H9 (cell line): ENCODE measurements at regions not wholly inside any gene's neighbourhood (a gene's known extent, or its start where the extent isn't known, plus 50 kb on each side); places are given as distances from the start of the nearest gene placed in this dataset.

Experiments used
- DNase-seq: peaks from one replicate; pipeline ENCODE4 v3.0.0-alpha.2; 2017
- H2AFZ ChIP-seq: one replicate; pipeline ENCODE4 v1.6.1; 2013; ENCODE audit warnings: mild to moderate bottlenecking, low read length, control low read depth, moderate library complexity
- H2AK5ac ChIP-seq: 2 replicates; pipeline ENCODE4 v1.6.1; 2013; ENCODE audit warnings: low read length, control low read depth, mixed read lengths; ENCODE audit not compliant: insufficient read length
- H2BK120ac ChIP-seq: one replicate; pipeline ENCODE4 v1.6.1; 2013; ENCODE audit warnings: low read depth, mild to moderate bottlenecking, low read length, control low read depth, inconsistent platforms; ENCODE audit not compliant: poor library complexity, severe bottlenecking
- H2BK12ac ChIP-seq: 2 replicates; pipeline ENCODE4 v1.6.1; 2013; ENCODE audit warnings: low read length, control low read depth, mixed read lengths, low read depth; ENCODE audit not compliant: insufficient read length
- H2BK15ac ChIP-seq: 2 replicates; pipeline ENCODE4 v1.6.1; 2013; ENCODE audit warnings: low read depth, low read length, control low read depth
- H2BK20ac ChIP-seq: one replicate; pipeline ENCODE4 v1.6.1; 2013; ENCODE audit warnings: low read depth, mild to moderate bottlenecking, low read length, control low read depth, inconsistent platforms; ENCODE audit not compliant: poor library complexity, severe bottlenecking
- H2BK5ac ChIP-seq: 2 replicates; pipeline ENCODE4 v1.6.1; 2013; ENCODE audit warnings: low read length, control low read depth, mixed read lengths; ENCODE audit not compliant: insufficient read length
- H3K14ac ChIP-seq: 2 replicates; pipeline ENCODE4 v1.6.1; 2013; ENCODE audit warnings: low read length, control low read depth; ENCODE audit not compliant: insufficient read depth
- H3K18ac ChIP-seq: 2 replicates; pipeline ENCODE4 v1.6.1; 2013; ENCODE audit warnings: low read depth, mild to moderate bottlenecking, mixed read lengths, low read length, control low read depth; ENCODE audit not compliant: insufficient read length
- H3K23ac ChIP-seq: 2 replicates; pipeline ENCODE4 v1.6.1; 2013; ENCODE audit warnings: low read length, control low read depth, mixed read lengths, low read depth; ENCODE audit not compliant: insufficient read length
- H3K23me2 ChIP-seq: 2 replicates; pipeline ENCODE4 v1.6.1; 2013; ENCODE audit warnings: low read depth, mild to moderate bottlenecking, mixed read lengths, low read length, control low read depth; ENCODE audit not compliant: insufficient read length, poor library complexity, severe bottlenecking
- H3K27ac ChIP-seq: 2 replicates; pipeline ENCODE4 v1.5.1; 2013; ENCODE audit warnings: low read length, control low read depth, mixed read lengths, low read depth; ENCODE audit not compliant: insufficient read length
- H3K27me3 ChIP-seq: 2 replicates; pipeline ENCODE4 v1.6.1; 2013; ENCODE audit warnings: low read length, control low read depth, inconsistent platforms; ENCODE audit not compliant: insufficient read depth
- H3K4ac ChIP-seq: 2 replicates; pipeline ENCODE4 v1.6.1; 2013; ENCODE audit warnings: low read depth, mild to moderate bottlenecking, control low read depth, inconsistent platforms, low read length, moderate library complexity
- H3K4me1 ChIP-seq: 2 replicates; pipeline ENCODE4 v1.6.1; 2013; ENCODE audit warnings: low read length, control low read depth, inconsistent platforms; ENCODE audit not compliant: insufficient read depth
- H3K4me2 ChIP-seq: 2 replicates; pipeline ENCODE4 v1.6.1; 2013; ENCODE audit warnings: low read length, control low read depth, mixed read lengths; ENCODE audit not compliant: insufficient read length, insufficient read depth
- H3K56ac ChIP-seq: 2 replicates; pipeline ENCODE4 v1.6.1; 2013; ENCODE audit warnings: low read depth, mild to moderate bottlenecking, mixed read lengths, low read length, control low read depth; ENCODE audit not compliant: insufficient read length
- H3K79me1 ChIP-seq: 2 replicates; pipeline ENCODE4 v1.6.1; 2013; ENCODE audit warnings: low read depth, mild to moderate bottlenecking, moderate library complexity, low read length, control low read depth, inconsistent platforms; ENCODE audit not compliant: insufficient read depth, poor library complexity, severe bottlenecking
- H3K79me2 ChIP-seq: 2 replicates; pipeline ENCODE4 v1.6.1; 2013; ENCODE audit warnings: low read length, control low read depth, inconsistent platforms; ENCODE audit not compliant: insufficient read depth
- H3K9ac ChIP-seq: 2 replicates; pipeline ENCODE4 v1.6.1; 2013; ENCODE audit warnings: low read length, control low read depth, mixed read lengths; ENCODE audit not compliant: insufficient read length; ENCODE audit errors: extremely low read depth
- H3K9me3 ChIP-seq: one replicate; pipeline ENCODE4 v1.6.1; 2013; ENCODE audit warnings: low read depth, low read length, inconsistent platforms; ENCODE audit not compliant: control insufficient read depth
- H3T11ph ChIP-seq: one replicate; pipeline ENCODE4 v1.6.1; 2013; ENCODE audit warnings: mild to moderate bottlenecking, low read length, control low read depth, inconsistent platforms
- H4K20me1 ChIP-seq: one replicate; pipeline ENCODE4 v1.6.1; 2013; ENCODE audit not compliant: control insufficient read depth, insufficient read length, insufficient read depth
- H4K5ac ChIP-seq: 2 replicates; pipeline ENCODE4 v1.6.1; 2013; ENCODE audit warnings: low read depth, mild to moderate bottlenecking, mixed read lengths, low read length, control low read depth; ENCODE audit not compliant: insufficient read length
- H4K8ac ChIP-seq: replicated peaks from 2 replicates; pipeline ENCODE4 v1.6.1; 2013; ENCODE audit warnings: low read length, control low read depth, mixed read lengths, low read depth; ENCODE audit not compliant: insufficient read length
- H4K91ac ChIP-seq: 2 replicates; pipeline ENCODE4 v1.6.1; 2013; ENCODE audit warnings: low read depth, mild to moderate bottlenecking, moderate library complexity, mixed read lengths, low read length, control low read depth; ENCODE audit not compliant: insufficient read length
- H3K27ac Mint-ChIP-seq, 3 experiments: 2 replicates in 2 of 3; 3 replicates in 1 of 3; pipeline ENCODE4 v1.8.0; 2020 to 2021; ENCODE audit warnings: mixed read lengths in 3 of 3, mild to moderate bottlenecking in 1 of 3, moderate library complexity in 1 of 3
- H3K27me3 Mint-ChIP-seq: 2 replicates; pipeline ENCODE4 v1.8.0; 2021; ENCODE audit warnings: low read depth, mild to moderate bottlenecking, moderate library complexity, mixed read lengths
- H3K36me3 Mint-ChIP-seq, 3 experiments: 2 replicates in 2 of 3; 3 replicates in 1 of 3; pipeline ENCODE4 v1.8.0; 2020 to 2021; ENCODE audit warnings: low read depth in 3 of 3, mixed read lengths in 3 of 3; ENCODE audit not compliant: insufficient read depth in 1 of 3
- H3K4me1 Mint-ChIP-seq, 2 experiments: 2 replicates each; pipeline ENCODE4 v1.8.0; 2020; ENCODE audit warnings: mixed read lengths in 2 of 2
- H3K4me3 Mint-ChIP-seq, 2 experiments: 2 replicates in 1 of 2; 3 replicates in 1 of 2; pipeline ENCODE4 v1.8.0; 2020 to 2021; ENCODE audit warnings: mild to moderate bottlenecking in 2 of 2, mixed read lengths in 2 of 2, moderate library complexity in 1 of 2
- H3K9me3 Mint-ChIP-seq, 2 experiments: 2 replicates in 1 of 2; 3 replicates in 1 of 2; pipeline ENCODE4 v1.8.0; 2020; ENCODE audit warnings: mild to moderate bottlenecking in 2 of 2, mixed read lengths in 2 of 2, moderate library complexity in 1 of 2
- CTCF ChIP-seq: fragments of 200-600 bp; sonication (generic); conservative IDR thresholded peaks from 3 replicates; pipeline ENCODE4 v1.8.0; 2021; ENCODE audit warnings: antibody characterized with exemption, mild to moderate bottlenecking
- WGBS: extraction: QIAGEN DNeasy Blood & Tissue Kit; methylation state at CpG from one replicate; pipeline ENCODE4 v1.1.7; 2013; ENCODE audit warnings: missing lambda C conversion rate, low lambda C conversion rate, mixed read lengths; ENCODE audit not compliant: insufficient read length; ENCODE audit errors: extremely low coverage; 5-methylcytosine and 5-hydroxymethylcytosine counted together

DNA sequence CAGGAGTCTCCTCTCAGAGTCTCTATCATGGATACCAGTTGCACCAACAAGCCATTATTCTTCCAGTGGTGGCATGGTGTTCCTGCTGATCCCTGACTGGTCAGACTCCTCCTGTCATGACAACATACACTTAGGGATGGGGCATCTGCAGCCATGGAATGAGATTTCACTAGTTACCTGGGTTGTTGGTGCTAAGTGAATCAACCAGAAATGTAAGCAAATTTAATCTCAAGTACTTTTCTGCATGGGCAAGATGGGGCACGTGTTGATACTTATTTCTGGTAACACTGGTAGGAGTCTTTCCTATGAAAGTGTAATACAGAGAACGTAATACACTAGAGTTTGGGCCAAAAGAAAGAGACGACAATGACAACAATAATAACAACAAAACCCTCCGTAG lies 211.5 kb upstream of the FOXN3 start:
- no peak overlapping the region for H2BK20ac ChIP-seq

More for the DNA sequence above, 211.5 kb upstream of the FOXN3 start:
- Histone ChIP-seq H2BK120ac (no peak overlapping the region), H2BK12ac (no peak overlapping the region), H4K5ac (no peak overlapping the region), H3K4me2 (no peak overlapping the region), H3K23me2 (no peaks in the 10 kb centered on the region), H3K56ac (no peak overlapping the region), H3K79me1 (no peaks in the 10 kb centered on the region), H3K79me2 (no peaks in the 10 kb centered on the region), H3K9me3 (no peaks in the 10 kb centered on the region), H4K8ac (no peak overlapping the region), H4K91ac (peak overlapping the region; percentile 19), H3K4me1 (peaks cover 12% of the 10 kb centered on the region; the same call in 1 of the 2 replicates), H3K4ac (no peak overlapping the region), H3K27me3 (no peaks in the 10 kb centered on the region), H2AFZ (no peak overlapping the region), H2AK5ac (no peak overlapping the region), H3T11ph (no peak overlapping the region), H3K18ac (no peak overlapping the region), H3K9ac (no peak overlapping the region), H2BK5ac (no peak overlapping the region), H2BK15ac (no peak overlapping the region), H4K20me1 (no peaks in the 10 kb centered on the region), H3K14ac (no peak overlapping the region), H3K27ac (no peak overlapping the region), H3K23ac (no peak overlapping the region)
- no peak overlapping the region for H3K27ac Mint-ChIP-seq
- peaks cover 51 to 60% of the 10 kb centered on the region in 2 experiments for H3K4me1 Mint-ChIP-seq
- H3K36me3 Mint-ChIP-seq: peaks cover 0 to 6% (median 6%) of the 10 kb centered on the region in 3 experiments; a peak in 4 of 7 replicates
- DNase-seq: no peak
- peaks cover 6% of the 10 kb centered on the region; the same call in 1 of the 2 replicates for H3K27me3 Mint-ChIP-seq
- WGBS: no CpG with 5 or more reads among the region's 4 CpGs
- H3K9me3 Mint-ChIP-seq: no peaks in the 10 kb centered on the region
- no peak for TF ChIP-seq CTCF
- H3K4me3 Mint-ChIP-seq: no peak overlapping the region
